Activated CD8-positive, alpha-beta memory T cell treated with anti-CD3 and anti-CD28 coated beads for 48 hours (primary cell): ENCODE measurements at regions not wholly inside any gene's neighbourhood (a gene's known extent, or its start where the extent isn't known, plus 50 kb on each side); places are given as distances from the start of the nearest gene placed in this dataset.
"Not testable (repeated sequence)": the region's sequence is repeated elsewhere in the genome, so short reads cannot be mapped to it uniquely, and the experiment has no call there.

Experiments used
- DNase-seq, 3 experiments: peaks; one replicate each; pipeline ENCODE4 v3.0.0-alpha.2; 2020; ENCODE audit warnings: low read depth in 2 of 3, low spot score in 2 of 3

- no peak for DNase-seq
These were observed 939.4 kb downstream of the MCTP2 start for GRCh38 chr15:95170561-95171380.

GRCh38 chr15:95171564-95171963, 940.2 kb downstream of the MCTP2 start:
- no peak for DNase-seq

- DNase-seq: no peak
These were observed 943.2 kb downstream of the MCTP2 start for GRCh38 chr15:95174301-95175259.

GRCh38 chr15:95175914-95176658, 944.7 kb downstream of the MCTP2 start:
- no peak for DNase-seq

- no peak for DNase-seq
These were observed 945.6 kb downstream of the MCTP2 start for GRCh38 chr15:95176794-95177577.

GRCh38 chr15:95180530-95180929, 949.2 kb downstream of the MCTP2 start:
- no peak for DNase-seq

DNA sequence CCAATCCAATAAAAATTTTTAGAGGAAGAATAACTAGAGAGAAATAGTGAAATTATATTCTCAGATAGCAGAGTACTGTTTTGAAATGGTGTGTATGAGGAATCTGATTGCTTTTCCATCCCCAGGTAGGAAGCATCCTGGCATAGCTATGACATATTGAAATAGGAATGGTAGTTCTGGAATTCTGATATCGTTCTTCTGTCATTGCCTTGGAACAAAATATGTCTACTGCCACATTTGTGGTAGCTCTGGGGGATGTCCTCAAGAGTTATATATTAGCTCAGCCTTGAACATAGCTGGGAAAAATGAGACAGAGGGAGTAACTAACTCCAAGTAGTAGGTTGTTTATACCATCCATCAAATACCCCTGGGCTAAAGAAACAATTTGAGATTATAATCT, 950.7 kb downstream of the MCTP2 start:
- DNase-seq: no peak

GRCh38 chr15:95192923-95193322, 961.6 kb downstream of the MCTP2 start:
- DNase-seq: no peak

DNA sequence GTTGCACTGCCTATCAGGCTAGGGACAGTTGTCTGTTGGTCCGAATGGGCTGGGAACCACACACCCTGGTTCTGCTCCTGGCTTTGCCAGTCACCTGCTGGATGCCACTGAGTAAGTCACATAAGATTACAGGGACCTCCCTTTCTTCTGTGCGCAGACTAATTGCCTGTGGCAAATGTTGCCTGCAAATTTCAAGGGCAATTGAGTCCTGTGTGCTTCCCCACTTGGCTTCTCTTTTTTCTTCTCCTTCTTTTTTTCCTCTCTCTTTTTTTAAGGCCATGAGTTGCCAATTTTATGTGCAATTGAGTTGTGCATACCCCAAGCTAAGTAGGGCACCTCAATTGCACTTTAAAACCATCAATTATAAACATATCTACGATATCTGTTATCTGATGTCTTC, 963.4 kb downstream of the MCTP2 start:
- no peak for DNase-seq

DNA sequence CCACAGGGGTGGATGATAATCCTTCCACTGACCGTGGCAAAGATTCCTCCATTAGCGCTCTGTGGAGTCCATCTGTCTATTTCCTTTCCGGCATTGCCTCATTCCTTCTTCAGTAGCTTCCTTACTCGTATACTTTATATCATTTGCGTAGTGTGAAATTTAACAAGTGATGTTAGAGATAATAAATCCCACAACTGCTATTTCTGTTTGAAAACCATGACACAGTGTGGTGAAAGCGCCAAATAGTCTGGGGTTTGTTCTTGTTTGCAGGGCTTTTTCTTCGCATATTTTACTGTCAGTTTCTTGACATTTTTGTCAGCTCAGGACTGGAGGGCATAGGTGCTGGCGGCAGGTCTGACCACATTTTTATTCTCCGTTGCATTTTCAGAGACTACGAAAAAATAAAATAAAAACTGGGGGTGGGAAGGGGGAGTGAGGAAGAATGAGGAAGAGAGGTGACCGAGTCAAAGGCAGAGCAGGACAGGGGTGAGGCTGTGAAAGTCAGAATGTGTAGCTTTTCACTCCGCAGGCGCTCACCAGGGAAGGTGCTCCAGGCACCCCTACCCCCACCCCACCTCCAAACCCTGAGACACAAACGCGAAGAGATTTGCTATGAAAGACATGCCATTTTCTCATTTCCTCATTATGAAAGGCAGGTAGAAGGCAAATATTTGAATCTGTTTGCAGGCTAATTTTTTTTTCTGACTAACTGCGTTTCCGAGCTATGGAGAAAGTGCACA, 965.0 kb downstream of the MCTP2 start:
- DNase-seq: no peak

DNA sequence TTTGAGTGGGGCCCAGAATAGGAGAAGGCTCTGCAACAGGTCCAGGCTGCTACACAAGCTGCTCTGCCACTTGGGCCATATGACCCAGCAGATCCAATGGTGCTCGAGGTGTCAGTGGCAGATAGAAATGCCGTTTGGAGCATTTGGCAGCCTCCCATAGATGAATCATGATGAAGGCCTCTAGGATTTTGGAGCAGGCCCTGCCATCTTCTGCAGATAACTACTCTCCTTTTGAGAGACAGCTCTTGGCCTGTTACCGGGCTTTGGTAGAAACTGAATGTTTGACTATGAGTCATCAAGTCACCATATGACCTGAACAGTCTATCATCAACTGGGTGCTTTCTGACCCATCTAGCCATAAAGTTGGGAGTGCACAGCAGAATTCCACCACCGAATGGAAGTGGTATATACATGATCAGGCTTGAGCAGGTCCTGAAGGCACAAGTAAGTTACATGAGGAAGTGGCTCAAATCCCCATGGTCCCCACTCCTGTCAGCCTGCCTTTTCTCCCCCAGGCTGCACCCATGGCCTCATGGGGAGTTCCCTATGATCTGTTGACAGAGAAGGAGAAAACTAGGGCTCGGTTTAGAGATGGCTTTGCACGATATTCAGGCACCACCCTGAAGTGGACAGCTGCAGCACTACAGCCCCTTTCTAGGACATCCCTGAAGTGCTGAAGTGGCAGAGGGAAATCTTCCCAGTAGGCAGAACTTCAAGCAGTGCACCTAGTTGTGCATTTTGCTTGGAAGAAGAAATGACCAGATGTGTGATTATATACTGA, 971.4 kb downstream of the MCTP2 start:
- no peak for DNase-seq

DNA sequence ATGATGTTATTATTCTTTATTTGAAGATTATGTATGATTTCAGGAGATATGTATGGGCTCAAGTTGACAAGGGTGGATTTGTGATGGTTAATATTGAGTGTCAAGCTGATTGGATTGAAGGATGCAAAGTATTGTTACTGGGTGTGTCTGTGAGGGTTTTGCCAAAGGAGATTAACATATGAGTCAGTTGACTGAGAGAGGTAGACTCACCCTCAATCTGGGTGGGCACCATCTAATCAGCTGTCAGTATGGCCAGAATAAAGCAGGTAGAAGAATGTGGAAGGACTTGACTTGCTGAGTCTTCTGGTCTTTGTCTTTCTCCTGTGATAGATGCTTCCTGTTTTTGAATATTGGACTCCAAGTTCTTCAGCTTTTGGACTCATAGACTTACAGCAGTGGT, 973.7 kb downstream of the MCTP2 start:
- DNase-seq: no peak

- not testable (repeated sequence) for DNase-seq
These were observed 974.5 kb downstream of the MCTP2 start for GRCh38 chr15:95205830-95206229.

- DNase-seq: no peak
These were observed 976.7 kb downstream of the MCTP2 start for GRCh38 chr15:95208071-95208470.

- DNase-seq: no peak
These were observed 977.6 kb downstream of the MCTP2 start for GRCh38 chr15:95208988-95209387.

DNA sequence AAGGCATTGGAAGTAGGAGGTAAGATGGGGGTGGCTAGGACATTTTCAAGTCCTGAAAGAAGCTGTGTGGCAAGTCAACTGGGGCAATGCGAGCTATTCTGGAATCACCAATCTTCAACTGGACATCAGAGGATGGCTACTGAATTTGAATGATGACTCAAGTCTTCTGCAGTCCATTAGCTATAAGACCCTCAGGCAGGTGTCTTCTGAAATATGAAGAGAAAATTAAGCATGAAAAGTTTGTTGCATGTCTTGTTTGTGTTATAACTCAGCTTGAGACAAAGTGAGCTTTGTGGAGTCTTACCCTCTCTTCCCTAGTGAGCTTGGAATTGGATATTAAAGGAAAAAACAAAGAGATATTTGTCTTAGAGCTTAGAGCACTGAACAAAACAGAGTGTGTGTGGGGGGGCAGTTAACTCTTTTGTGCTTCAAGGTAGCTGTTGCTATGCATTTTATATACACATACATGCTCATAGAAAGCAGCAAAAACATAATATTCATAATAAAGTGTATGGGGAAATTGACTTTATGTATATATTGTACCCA, 979.1 kb downstream of the MCTP2 start:
- DNase-seq: no peak

- DNase-seq: no peak
These were observed 983.7 kb downstream of the MCTP2 start for GRCh38 chr15:95215017-95215416.

DNA sequence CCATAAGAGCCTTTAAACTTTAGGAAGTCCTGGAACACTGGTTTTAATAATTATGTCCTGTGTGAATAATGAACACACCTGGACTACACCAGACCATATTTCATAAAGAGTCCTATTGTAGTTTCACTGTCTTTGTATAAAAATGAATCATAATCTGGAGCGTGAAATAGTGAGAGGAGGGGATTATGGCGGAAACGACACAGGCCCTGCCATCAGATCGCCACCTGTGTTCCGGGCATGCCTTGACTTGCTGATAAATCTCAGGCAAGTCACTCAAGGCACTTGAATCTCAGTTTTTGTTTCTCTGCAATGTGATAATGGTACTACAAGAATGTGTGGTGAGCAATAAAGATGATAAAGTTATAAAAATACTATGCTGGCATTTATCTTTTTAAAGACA, 995.5 kb downstream of the MCTP2 start:
- no peak for DNase-seq

DNA sequence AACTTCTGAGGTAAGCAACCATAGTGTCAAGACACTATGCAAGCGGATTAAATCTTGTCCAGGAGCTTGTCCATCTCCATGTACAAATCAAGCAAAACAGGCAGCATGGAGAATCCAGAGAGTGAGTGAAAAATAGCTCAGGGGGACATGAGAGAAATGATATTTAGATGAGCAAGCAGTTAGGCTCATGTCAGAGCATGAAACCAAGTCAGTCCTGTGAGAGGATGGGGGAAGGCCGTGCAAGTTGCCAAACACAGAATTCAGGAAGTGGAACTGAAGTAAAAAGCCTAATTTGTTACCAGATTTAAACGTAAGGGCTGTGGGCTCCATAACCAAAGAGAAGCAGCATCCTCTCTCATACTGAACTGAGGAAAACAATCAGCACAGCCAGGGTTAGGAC, 995.9 kb downstream of the MCTP2 start:
- DNase-seq: no peak
